ENCODE measurements at regions not wholly inside any gene's neighbourhood (a gene's known extent, or its start where the extent isn't known, plus 50 kb on each side); places are given as distances from the start of the nearest gene placed in this dataset.
A peak's percentile ranks its signal among the peaks of the same experiment; 100 is the strongest.

- no peak overlapping the region for H3K4me3 ChIP-seq (ENCODE audit: insufficient read length, low read depth)
- H3K9ac ChIP-seq (ENCODE audit: insufficient read length, low read depth), result no peak overlapping the region
- H3K27me3 ChIP-seq (ENCODE audit: insufficient read depth, insufficient read length), result no peaks in the 10 kb centered on the region
- no peaks in the 10 kb centered on the region for H3K4me1 ChIP-seq (ENCODE audit: insufficient read depth, insufficient read length)
- TF ChIP-seq ZNF274 (IDR thresholded peaks at IDR 0.05; ENCODE audit: low read depth, low read length) (no peak), YY1 (IDR thresholded peaks at IDR 0.05; ENCODE audit: insufficient read depth, insufficient read length) (no peak), SUZ12 (IDR thresholded peaks at IDR 0.05; ENCODE audit: extremely low read depth, insufficient read depth, insufficient read length) (no peak)
- H3K36me3 ChIP-seq (ENCODE audit: insufficient read depth, insufficient read length, low read length), result peaks cover 3% of the 10 kb centered on the region
- no peak for DNase-seq (ENCODE audit: low read depth, low spot score)
- no peaks in the 10 kb centered on the region for H3K9me3 ChIP-seq (ENCODE audit: insufficient read depth, low read length)
Observed at GRCh38 chr1:39132505-39133339, 71.8 kb upstream of the MACF1 start.

GRCh38 chr1:39133340-39133684 is 71.2 kb upstream of the MACF1 start:
- Histone ChIP-seq H3K9ac (ENCODE audit: insufficient read length, low read depth) (no peak overlapping the region), H3K4me3 (ENCODE audit: insufficient read length, low read depth) (no peak overlapping the region), H3K4me1 (ENCODE audit: insufficient read depth, insufficient read length) (no peaks in the 10 kb centered on the region), H3K9me3 (ENCODE audit: insufficient read depth, low read length) (no peaks in the 10 kb centered on the region), H3K36me3 (ENCODE audit: insufficient read depth, insufficient read length, low read length) (peaks cover 3% of the 10 kb centered on the region), H3K27me3 (ENCODE audit: insufficient read depth, insufficient read length) (no peaks in the 10 kb centered on the region)
- DNase-seq (ENCODE audit: low read depth, low spot score), result no peak
- TF ChIP-seq ZNF274 (IDR thresholded peaks at IDR 0.05; ENCODE audit: low read depth, low read length) (no peak), YY1 (IDR thresholded peaks at IDR 0.05; ENCODE audit: insufficient read depth, insufficient read length) (no peak), SUZ12 (IDR thresholded peaks at IDR 0.05; ENCODE audit: extremely low read depth, insufficient read depth, insufficient read length) (no peak)

GRCh38 chr1:39134768-39135333 is 69.6 kb upstream of the MACF1 start:
- H3K9ac ChIP-seq (ENCODE audit: insufficient read length, low read depth), result no peak overlapping the region
- TF ChIP-seq YY1 (IDR thresholded peaks at IDR 0.05; ENCODE audit: insufficient read depth, insufficient read length), result no peak
- no peak for TF ChIP-seq SUZ12 (IDR thresholded peaks at IDR 0.05; ENCODE audit: extremely low read depth, insufficient read depth, insufficient read length)
- no peak for TF ChIP-seq ZNF274 (IDR thresholded peaks at IDR 0.05; ENCODE audit: low read depth, low read length)
- H3K36me3 ChIP-seq (ENCODE audit: insufficient read depth, insufficient read length, low read length), result peaks cover 3% of the 10 kb centered on the region
- no peaks in the 10 kb centered on the region for H3K27me3 ChIP-seq (ENCODE audit: insufficient read depth, insufficient read length)
- no peaks in the 10 kb centered on the region for H3K9me3 ChIP-seq (ENCODE audit: insufficient read depth, low read length)
- H3K4me3 ChIP-seq (ENCODE audit: insufficient read length, low read depth), result no peak overlapping the region
- no peak for DNase-seq (ENCODE audit: low read depth, low spot score)
- H3K4me1 ChIP-seq (ENCODE audit: insufficient read depth, insufficient read length), result no peaks in the 10 kb centered on the region

- Histone ChIP-seq H3K9ac (ENCODE audit: insufficient read length, low read depth) (no peak overlapping the region), H3K4me3 (ENCODE audit: insufficient read length, low read depth) (no peak overlapping the region), H3K4me1 (ENCODE audit: insufficient read depth, insufficient read length) (no peaks in the 10 kb centered on the region), H3K9me3 (ENCODE audit: insufficient read depth, low read length) (no peaks in the 10 kb centered on the region), H3K36me3 (ENCODE audit: insufficient read depth, insufficient read length, low read length) (peaks cover 2% of the 10 kb centered on the region), H3K27me3 (ENCODE audit: insufficient read depth, insufficient read length) (no peaks in the 10 kb centered on the region)
- TF ChIP-seq YY1 (IDR thresholded peaks at IDR 0.05; ENCODE audit: insufficient read depth, insufficient read length) (no peak), ZNF274 (IDR thresholded peaks at IDR 0.05; ENCODE audit: low read depth, low read length) (no peak), SUZ12 (IDR thresholded peaks at IDR 0.05; ENCODE audit: extremely low read depth, insufficient read depth, insufficient read length) (no peak)
- DNase-seq (ENCODE audit: low read depth, low spot score), result no peak
Observed at GRCh38 chr1:39136638-39137037, 67.9 kb upstream of the MACF1 start.

- Histone ChIP-seq H3K9ac (ENCODE audit: insufficient read length, low read depth) (no peak overlapping the region), H3K4me1 (ENCODE audit: insufficient read depth, insufficient read length) (peaks cover 5% of the 10 kb centered on the region), H3K4me3 (ENCODE audit: insufficient read length, low read depth) (no peak overlapping the region), H3K27me3 (ENCODE audit: insufficient read depth, insufficient read length) (no peaks in the 10 kb centered on the region), H3K36me3 (ENCODE audit: insufficient read depth, insufficient read length, low read length) (no peaks in the 10 kb centered on the region), H3K9me3 (ENCODE audit: insufficient read depth, low read length) (no peaks in the 10 kb centered on the region)
- no peak for DNase-seq (ENCODE audit: low read depth, low spot score)
- TF ChIP-seq YY1 (IDR thresholded peaks at IDR 0.05; ENCODE audit: insufficient read depth, insufficient read length) (no peak), SUZ12 (IDR thresholded peaks at IDR 0.05; ENCODE audit: extremely low read depth, insufficient read depth, insufficient read length) (no peak), ZNF274 (IDR thresholded peaks at IDR 0.05; ENCODE audit: low read depth, low read length) (no peak)
Observed at GRCh38 chr1:39139723-39140360, 64.7 kb upstream of the MACF1 start.

- Histone ChIP-seq H3K4me3 (ENCODE audit: insufficient read length, low read depth) (no peak overlapping the region), H3K27me3 (ENCODE audit: insufficient read depth, insufficient read length) (no peaks in the 10 kb centered on the region), H3K4me1 (ENCODE audit: insufficient read depth, insufficient read length) (peaks cover 5% of the 10 kb centered on the region), H3K9me3 (ENCODE audit: insufficient read depth, low read length) (no peaks in the 10 kb centered on the region), H3K9ac (ENCODE audit: insufficient read length, low read depth) (no peak overlapping the region), H3K36me3 (ENCODE audit: insufficient read depth, insufficient read length, low read length) (no peaks in the 10 kb centered on the region)
- peak; percentile 88 for DNase-seq (ENCODE audit: low read depth, low spot score)
- TF ChIP-seq SUZ12 (IDR thresholded peaks at IDR 0.05; ENCODE audit: extremely low read depth, insufficient read depth, insufficient read length) (no peak), YY1 (IDR thresholded peaks at IDR 0.05; ENCODE audit: insufficient read depth, insufficient read length) (no peak), ZNF274 (IDR thresholded peaks at IDR 0.05; ENCODE audit: low read depth, low read length) (no peak)
Observed at GRCh38 chr1:39141925-39142324, 62.6 kb upstream of the MACF1 start.

Data from NT2/D1 (cell line).